Epithelial cell of proximal tubule (primary cell): ENCODE measurements at regions not wholly inside any gene's neighbourhood (a gene's known extent, or its start where the extent isn't known, plus 50 kb on each side); places are given as distances from the start of the nearest gene placed in this dataset.
A peak's percentile ranks its signal among the peaks of the same experiment; 100 is the strongest.
"Not testable (repeated sequence)": the region's sequence is repeated elsewhere in the genome, so short reads cannot be mapped to it uniquely, and the experiment has no call there.

Experiments used
- DNase-seq: peaks from one replicate; pipeline ENCODE4 v3.0.0-alpha.2; 2011; ENCODE audit warnings: low read depth
- H3K4me3 ChIP-seq: 2 replicates; pipeline ENCODE4 v1.5.1; 2011; ENCODE audit warnings: low read depth, mild to moderate bottlenecking, low read length
- TF ChIP-seq, protein P1 (sequence below): conservative IDR thresholded peaks from 2 replicates; pipeline ENCODE4 v1.5.1; 2012; ENCODE audit warnings: low read depth, mild to moderate bottlenecking, low read length

DNA sequence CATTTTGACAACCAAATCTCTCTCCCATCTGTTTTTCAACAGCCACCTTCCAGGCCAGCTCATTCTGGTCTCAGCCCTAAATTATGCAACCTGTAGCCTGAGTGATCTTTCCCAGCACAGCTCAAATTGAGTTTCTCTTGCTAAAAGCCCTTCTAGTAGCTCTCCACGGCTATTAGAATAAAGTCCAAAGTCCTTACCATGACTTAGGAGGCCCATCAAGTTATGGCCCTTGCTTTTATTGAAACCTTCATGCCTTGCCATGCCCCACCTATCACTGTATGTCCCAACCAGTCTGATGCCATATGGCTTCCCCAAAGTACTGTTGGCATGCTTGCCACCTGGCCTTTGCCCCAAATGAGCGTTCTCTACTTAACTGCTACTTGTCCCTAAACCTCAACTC is 303.5 kb upstream of the GADL1 start:
- TF ChIP-seq, protein P1, sequence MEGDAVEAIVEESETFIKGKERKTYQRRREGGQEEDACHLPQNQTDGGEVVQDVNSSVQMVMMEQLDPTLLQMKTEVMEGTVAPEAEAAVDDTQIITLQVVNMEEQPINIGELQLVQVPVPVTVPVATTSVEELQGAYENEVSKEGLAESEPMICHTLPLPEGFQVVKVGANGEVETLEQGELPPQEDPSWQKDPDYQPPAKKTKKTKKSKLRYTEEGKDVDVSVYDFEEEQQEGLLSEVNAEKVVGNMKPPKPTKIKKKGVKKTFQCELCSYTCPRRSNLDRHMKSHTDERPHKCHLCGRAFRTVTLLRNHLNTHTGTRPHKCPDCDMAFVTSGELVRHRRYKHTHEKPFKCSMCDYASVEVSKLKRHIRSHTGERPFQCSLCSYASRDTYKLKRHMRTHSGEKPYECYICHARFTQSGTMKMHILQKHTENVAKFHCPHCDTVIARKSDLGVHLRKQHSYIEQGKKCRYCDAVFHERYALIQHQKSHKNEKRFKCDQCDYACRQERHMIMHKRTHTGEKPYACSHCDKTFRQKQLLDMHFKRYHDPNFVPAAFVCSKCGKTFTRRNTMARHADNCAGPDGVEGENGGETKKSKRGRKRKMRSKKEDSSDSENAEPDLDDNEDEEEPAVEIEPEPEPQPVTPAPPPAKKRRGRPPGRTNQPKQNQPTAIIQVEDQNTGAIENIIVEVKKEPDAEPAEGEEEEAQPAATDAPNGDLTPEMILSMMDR: no peak
- no peak for DNase-seq
- H3K4me3 ChIP-seq: no peak overlapping the region

DNA sequence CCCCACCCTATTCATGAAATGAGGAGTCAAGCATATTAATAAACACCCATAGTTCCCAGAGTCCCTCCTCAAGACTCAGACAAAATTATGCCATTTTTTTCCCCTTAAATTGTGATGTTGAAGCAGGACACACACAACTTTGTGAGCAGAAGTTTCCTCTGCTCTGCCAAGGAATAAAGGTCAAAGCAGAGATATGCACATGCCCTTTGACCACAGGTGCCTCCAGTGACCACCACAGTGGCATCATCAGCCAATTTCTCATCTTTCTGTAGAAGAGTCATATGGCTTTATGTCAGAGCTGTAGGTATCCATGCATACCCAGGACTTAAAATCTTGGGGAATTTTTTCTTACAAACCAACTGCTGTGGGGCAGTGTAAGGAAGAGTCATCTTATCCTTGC is 304.4 kb upstream of the GADL1 start:
- TF ChIP-seq, protein P1: no peak
- no peak for DNase-seq
- no peak overlapping the region for H3K4me3 ChIP-seq

DNA sequence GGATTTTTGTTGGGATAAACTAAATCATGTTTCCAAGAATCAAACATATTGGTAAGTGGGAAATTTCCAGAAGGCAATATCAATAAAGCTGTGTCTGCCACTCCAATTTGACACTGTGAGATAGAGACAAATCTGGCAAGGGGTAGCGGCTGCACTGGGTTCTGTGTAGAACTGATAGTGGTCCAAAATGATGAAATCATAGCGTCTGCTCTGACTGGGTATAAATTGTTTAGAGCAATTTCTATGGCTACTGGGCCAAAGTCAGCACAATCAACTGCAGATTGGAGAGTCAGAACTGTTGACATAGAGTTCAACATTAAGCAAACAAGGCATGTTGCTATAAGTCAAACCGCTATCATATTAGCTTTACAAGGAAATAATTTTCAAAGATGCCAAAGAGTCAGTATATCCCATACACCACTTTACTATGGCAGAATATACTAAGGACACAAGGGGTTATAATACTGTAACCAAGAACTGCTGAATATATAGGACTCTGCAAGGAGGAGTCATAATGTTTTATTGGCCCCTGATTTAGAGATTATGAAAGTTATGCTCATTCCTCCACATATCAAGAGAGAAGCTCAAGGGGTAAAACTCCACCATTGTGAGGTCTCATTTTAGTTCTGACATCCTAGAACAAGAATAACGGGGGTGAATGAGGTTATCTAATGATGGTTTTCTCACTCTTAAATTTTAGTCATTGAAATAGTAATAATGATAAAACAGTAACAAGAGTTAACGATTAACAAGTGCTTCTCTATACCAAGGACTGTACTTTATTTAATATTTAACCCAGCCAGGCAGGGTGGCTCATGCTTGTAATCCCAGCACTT is 309.7 kb upstream of the GADL1 start:
- no peak for DNase-seq
- TF ChIP-seq, protein P1: no peak
- no peak overlapping the region for H3K4me3 ChIP-seq

DNA sequence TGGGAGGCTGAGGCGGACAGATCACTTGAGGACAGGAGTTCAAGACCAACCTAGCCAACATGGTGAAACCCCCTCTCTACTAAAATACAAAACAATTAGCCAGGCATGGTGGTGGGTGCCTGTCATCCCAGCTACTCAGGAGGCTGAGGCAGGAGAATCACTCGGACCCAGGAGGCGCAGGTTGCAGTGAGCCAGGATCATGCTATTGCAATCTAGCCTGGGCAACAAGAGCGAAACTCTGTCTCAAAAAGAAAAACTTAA is 310.3 kb upstream of the GADL1 start:
- not testable (repeated sequence) for H3K4me3 ChIP-seq

DNA sequence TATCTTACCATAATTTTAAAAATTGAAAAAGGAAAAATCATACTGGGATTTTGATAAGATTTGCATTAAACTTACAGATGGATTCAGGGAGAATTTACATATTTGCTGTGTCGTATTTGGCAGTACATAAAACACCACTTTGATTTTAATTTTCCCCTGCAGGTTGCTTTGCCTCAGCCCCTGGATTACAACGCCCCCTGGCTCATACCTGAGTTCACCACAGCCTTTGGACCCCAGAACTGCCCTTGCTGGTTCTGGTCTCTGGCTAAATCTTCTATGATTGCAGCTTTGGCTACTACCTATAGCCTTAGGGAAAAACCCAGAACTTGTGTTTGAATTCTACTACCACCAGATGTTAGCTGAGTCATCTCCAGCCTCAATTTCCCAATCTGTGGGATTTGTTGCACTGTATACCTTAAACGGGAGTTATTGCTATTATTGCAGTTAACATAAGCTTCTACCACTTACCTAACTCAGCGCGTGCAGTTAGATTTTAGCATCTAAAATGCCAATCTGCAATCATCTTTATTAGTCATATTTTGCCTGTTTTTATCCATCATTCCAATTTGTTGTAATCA is 315.7 kb upstream of the GADL1 start:
- TF ChIP-seq, protein P1: peak; percentile 22
- no peak overlapping the region for H3K4me3 ChIP-seq
- no peak for DNase-seq

More for the DNA sequence above, 310.3 kb upstream of the GADL1 start:
- DNase-seq: not testable (repeated sequence)

- no peak overlapping the region for H3K4me3 ChIP-seq
- DNase-seq: no peak
- TF ChIP-seq, protein P1: no peak
These were observed 318.7 kb upstream of the STT3B start for GRCh38 chr3:31213869-31214486.

DNA sequence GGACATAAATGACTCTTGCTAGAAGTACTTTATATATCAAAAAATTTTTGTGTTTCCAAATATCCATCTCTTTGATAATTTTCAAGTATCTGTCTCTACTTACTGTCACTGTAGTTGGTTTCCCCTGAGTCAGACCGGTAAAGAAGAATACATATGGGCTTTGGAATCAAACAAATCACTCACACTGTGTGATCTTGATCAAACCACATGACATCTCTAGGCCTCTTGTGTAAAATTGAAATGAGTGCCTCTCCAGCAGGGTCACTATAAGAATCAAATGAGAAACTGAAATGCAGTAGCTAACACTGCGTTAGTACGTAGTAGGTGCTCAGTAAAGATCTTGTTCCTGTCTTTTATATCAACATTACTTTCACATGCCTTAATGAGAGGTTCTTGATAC is 314.6 kb upstream of the STT3B start:
- H3K4me3 ChIP-seq: no peak overlapping the region
- DNase-seq: no peak
- TF ChIP-seq, protein P1: no peak
